IgD-negative memory B cell (primary cell): ENCODE measurements at regions not wholly inside any gene's neighbourhood (a gene's known extent, or its start where the extent isn't known, plus 50 kb on each side); places are given as distances from the start of the nearest gene placed in this dataset.

Experiments
- H3K27ac Mint-ChIP-seq, 3 donors: one replicate each; pipeline ENCODE4 v1.8.0; 2020 to 2022; ENCODE audit warnings: mild to moderate bottlenecking in 3 of 3, mixed read lengths in 3 of 3, moderate library complexity in 1 of 3
- H3K27me3 Mint-ChIP-seq: one replicate; pipeline ENCODE4 v1.8.0; 2021; ENCODE audit warnings: mixed read lengths
- H3K36me3 Mint-ChIP-seq: one replicate; pipeline ENCODE4 v1.8.0; 2020; ENCODE audit warnings: mild to moderate bottlenecking, mixed read lengths
- H3K4me1 Mint-ChIP-seq, 3 donors: one replicate each; pipeline ENCODE4 v1.8.0; 2020 to 2022; ENCODE audit warnings: mixed read lengths in 3 of 3, mild to moderate bottlenecking in 1 of 3
- H3K4me3 Mint-ChIP-seq, 4 donors: one replicate each; pipeline ENCODE4 v1.8.0; 2020 to 2022; ENCODE audit warnings: mild to moderate bottlenecking in 4 of 4, mixed read lengths in 4 of 4, moderate library complexity in 3 of 4
- H3K9me3 Mint-ChIP-seq, 3 donors: one replicate each; pipeline ENCODE4 v1.8.0; 2020 to 2021; ENCODE audit warnings: mixed read lengths in 3 of 3, mild to moderate bottlenecking in 1 of 3

GRCh38 chr1:170318736-170319135 lies 173.0 kb downstream of the NTMT2 start:
- Mint-ChIP-seq H3K4me3 (no peak overlapping the region), H3K27ac (no peak overlapping the region), H3K36me3 (no peaks in the 10 kb centered on the region), H3K27me3 (peaks cover 3% of the 10 kb centered on the region), H3K4me1 (peaks cover 0 to 2% (median 0%) of the 10 kb centered on the region in 3 donors), H3K9me3 (peaks cover 2 to 4% (median 3%) of the 10 kb centered on the region in 3 donors)

DNA sequence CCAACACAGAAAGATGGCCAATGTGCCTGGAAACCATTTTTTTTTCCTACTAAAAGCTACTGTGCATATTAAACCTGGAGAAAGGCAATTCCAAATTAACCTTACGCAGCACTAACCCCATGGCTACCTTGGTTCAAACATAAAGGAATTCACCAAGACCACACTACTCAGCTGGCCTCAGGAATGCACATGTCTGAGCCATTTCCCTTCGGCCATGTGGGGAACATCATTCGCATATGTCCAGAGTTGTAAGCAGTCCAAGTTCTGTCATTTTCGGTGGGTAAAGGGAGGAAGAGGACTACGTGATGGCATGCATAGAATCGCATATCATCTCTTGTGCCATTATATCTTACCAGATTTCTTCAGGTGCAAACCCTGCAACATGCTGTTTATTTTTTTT lies 175.4 kb downstream of the NTMT2 start:
- peaks cover 0 to 2% (median 0%) of the 10 kb centered on the region in 3 donors for H3K4me1 Mint-ChIP-seq
- no peak overlapping the region for H3K4me3 Mint-ChIP-seq
- H3K36me3 Mint-ChIP-seq = no peaks in the 10 kb centered on the region
- H3K27ac Mint-ChIP-seq = no peak overlapping the region
- peaks cover 3% of the 10 kb centered on the region for H3K27me3 Mint-ChIP-seq
- peaks cover 0 to 5% (median 2%) of the 10 kb centered on the region in 3 donors for H3K9me3 Mint-ChIP-seq

DNA sequence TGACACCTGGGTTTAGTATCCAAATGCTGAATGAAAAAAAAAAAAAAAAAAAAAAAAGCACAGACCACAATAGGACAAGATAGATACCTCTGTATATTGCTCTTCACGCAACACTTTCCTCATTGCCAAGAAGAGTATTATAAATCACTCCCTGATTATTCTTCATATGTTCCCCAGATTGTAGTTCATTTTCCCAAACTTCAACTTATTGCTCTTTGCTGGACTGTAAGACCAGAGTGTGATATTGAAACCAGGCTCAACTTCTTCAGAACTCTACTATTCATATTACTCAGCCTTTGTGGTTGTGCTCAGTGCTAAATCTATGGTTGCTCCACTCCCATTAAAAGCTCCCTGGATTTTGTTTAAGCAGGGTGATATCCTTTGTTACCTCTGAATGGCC lies 180.4 kb downstream of the NTMT2 start:
- Mint-ChIP-seq H3K27me3 (no peaks in the 10 kb centered on the region), H3K4me1 (no peaks in the 10 kb centered on the region), H3K9me3 (peaks cover 0 to 5% (median 2%) of the 10 kb centered on the region in 3 donors), H3K4me3 (no peak overlapping the region), H3K27ac (no peak overlapping the region), H3K36me3 (no peaks in the 10 kb centered on the region)

DNA sequence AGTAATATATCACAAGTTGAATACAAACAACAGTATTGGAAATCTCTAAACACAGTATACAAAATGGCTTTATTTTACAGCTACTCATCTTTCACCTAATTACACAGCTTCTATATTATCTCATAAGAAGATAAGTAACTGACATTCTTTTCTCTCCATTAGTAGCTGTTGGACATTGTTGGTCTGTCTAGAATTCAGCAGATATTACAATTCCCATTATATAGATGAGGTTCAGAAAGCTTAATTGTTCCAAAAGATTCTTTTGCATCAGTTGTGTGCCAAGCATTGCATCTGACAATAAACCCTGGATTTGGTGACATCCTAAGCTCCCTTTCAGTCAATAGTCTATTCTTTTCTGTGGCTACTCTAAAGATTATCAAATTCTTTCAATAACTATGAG lies 187.0 kb downstream of the NTMT2 start:
- Mint-ChIP-seq H3K27me3 (no peaks in the 10 kb centered on the region), H3K4me1 (no peaks in the 10 kb centered on the region), H3K36me3 (no peaks in the 10 kb centered on the region), H3K4me3 (no peak overlapping the region), H3K27ac (no peak overlapping the region), H3K9me3 (peaks cover 0 to 4% (median 0%) of the 10 kb centered on the region in 3 donors)

GRCh38 chr1:170337413-170337994 lies 191.7 kb downstream of the NTMT2 start:
- peaks cover 0 to 4% (median 0%) of the 10 kb centered on the region in 3 donors for H3K9me3 Mint-ChIP-seq
- no peak overlapping the region for H3K27ac Mint-ChIP-seq
- no peak overlapping the region for H3K4me3 Mint-ChIP-seq
- peaks cover 1% of the 10 kb centered on the region for H3K27me3 Mint-ChIP-seq
- H3K4me1 Mint-ChIP-seq = no peaks in the 10 kb centered on the region
- H3K36me3 Mint-ChIP-seq = no peaks in the 10 kb centered on the region

GRCh38 chr1:170339534-170339933 lies 192.4 kb upstream of the GORAB start:
- Mint-ChIP-seq H3K27me3 (peaks cover 1% of the 10 kb centered on the region), H3K9me3 (peaks cover 0 to 4% (median 0%) of the 10 kb centered on the region in 3 donors), H3K4me1 (no peaks in the 10 kb centered on the region), H3K36me3 (no peaks in the 10 kb centered on the region), H3K27ac (peak overlapping the region in 1 of 3 donors; percentile 75), H3K4me3 (no peak overlapping the region)

GRCh38 chr1:170340308-170340707 lies 191.7 kb upstream of the GORAB start:
- H3K36me3 Mint-ChIP-seq = no peaks in the 10 kb centered on the region
- peaks cover 1% of the 10 kb centered on the region for H3K27me3 Mint-ChIP-seq
- no peak overlapping the region for H3K27ac Mint-ChIP-seq
- no peaks in the 10 kb centered on the region for H3K4me1 Mint-ChIP-seq
- H3K4me3 Mint-ChIP-seq = no peak overlapping the region
- peaks cover 0 to 4% (median 0%) of the 10 kb centered on the region in 3 donors for H3K9me3 Mint-ChIP-seq

DNA sequence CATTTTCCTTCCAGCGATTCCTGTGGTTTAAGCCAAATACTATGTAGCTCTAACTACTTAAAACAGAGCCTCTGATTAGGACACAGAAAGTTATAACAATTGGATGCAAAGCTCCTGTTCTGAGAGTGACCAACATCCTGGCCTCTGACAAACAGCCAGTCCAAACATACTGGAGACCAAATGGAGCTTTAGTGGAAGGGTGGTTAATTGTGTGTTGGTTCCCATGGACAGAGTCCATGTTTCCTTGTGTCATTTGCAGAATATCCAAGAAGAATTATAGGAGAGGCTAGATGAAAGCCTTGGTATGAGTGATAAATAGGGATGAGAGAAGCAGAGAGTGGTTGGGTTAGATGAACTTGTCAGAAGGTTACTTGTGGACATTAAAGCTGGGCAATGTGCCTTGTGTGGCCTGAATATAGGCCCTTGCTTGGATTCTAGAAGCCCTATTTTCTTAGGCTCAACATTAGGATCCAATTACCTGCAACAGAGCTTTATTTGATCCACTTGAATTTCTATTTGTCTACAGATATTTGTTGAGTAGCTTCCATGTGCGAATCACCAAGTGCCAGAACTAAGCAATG lies 180.5 kb upstream of the GORAB start:
- Mint-ChIP-seq H3K27ac (no peak overlapping the region), H3K4me3 (no peak overlapping the region), H3K4me1 (no peaks in the 10 kb centered on the region), H3K27me3 (peaks cover 2% of the 10 kb centered on the region), H3K9me3 (peaks cover 0 to 1% (median 0%) of the 10 kb centered on the region in 3 donors), H3K36me3 (no peaks in the 10 kb centered on the region)

- Mint-ChIP-seq H3K36me3 (no peaks in the 10 kb centered on the region), H3K4me3 (no peak overlapping the region)
Observed at GRCh38 chr1:170354246-170354645, 177.7 kb upstream of the GORAB start.

DNA sequence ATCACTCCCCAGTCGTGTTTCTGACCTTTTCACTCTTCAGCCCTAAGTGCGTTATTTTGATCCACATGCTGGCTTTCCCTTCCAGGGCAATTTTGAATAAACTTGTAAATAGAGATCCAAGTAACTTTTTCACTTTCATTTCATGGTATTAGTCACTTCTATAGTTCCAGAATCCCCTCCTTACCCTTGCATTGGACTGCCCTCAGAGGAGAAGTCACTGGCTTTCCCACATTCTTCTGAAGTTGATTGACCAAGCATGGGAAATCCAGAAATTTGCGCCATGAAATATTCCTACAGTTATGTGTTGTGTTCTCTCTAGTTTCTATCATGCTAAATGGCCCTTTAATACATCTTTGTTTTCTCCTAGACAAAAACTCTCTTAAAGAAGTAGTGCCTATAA lies 177.3 kb upstream of the GORAB start:
- no peak overlapping the region for H3K4me3 Mint-ChIP-seq
- H3K27ac Mint-ChIP-seq = no peak overlapping the region
- H3K27me3 Mint-ChIP-seq = peaks cover 2% of the 10 kb centered on the region
- H3K36me3 Mint-ChIP-seq = no peaks in the 10 kb centered on the region
- no peaks in the 10 kb centered on the region for H3K4me1 Mint-ChIP-seq
- H3K9me3 Mint-ChIP-seq = peaks cover 2 to 4% (median 4%) of the 10 kb centered on the region in 3 donors

More at GRCh38 chr1:170354246-170354645, 177.7 kb upstream of the GORAB start:
- H3K27me3 Mint-ChIP-seq = peaks cover 2% of the 10 kb centered on the region
- H3K9me3 Mint-ChIP-seq = peaks cover 0 to 4% (median 0%) of the 10 kb centered on the region in 3 donors
- H3K27ac Mint-ChIP-seq = peak overlapping the region in 1 of 3 donors; percentile 26
- no peaks in the 10 kb centered on the region for H3K4me1 Mint-ChIP-seq

- Mint-ChIP-seq H3K36me3 (no peaks in the 10 kb centered on the region), H3K9me3 (peaks cover 2 to 8% (median 7%) of the 10 kb centered on the region in 3 donors), H3K27ac (no peak overlapping the region), H3K27me3 (peaks cover 2% of the 10 kb centered on the region), H3K4me1 (no peaks in the 10 kb centered on the region), H3K4me3 (no peak overlapping the region)
Observed at GRCh38 chr1:170355267-170355801, 176.6 kb upstream of the GORAB start.

- Mint-ChIP-seq H3K4me1 (no peaks in the 10 kb centered on the region), H3K9me3 (peaks cover 2 to 8% (median 7%) of the 10 kb centered on the region in 3 donors), H3K4me3 (no peak overlapping the region), H3K36me3 (no peaks in the 10 kb centered on the region), H3K27me3 (peaks cover 2% of the 10 kb centered on the region), H3K27ac (no peak overlapping the region)
Observed at GRCh38 chr1:170356585-170356984, 175.4 kb upstream of the GORAB start.

GRCh38 chr1:170357750-170358149 lies 174.2 kb upstream of the GORAB start:
- Mint-ChIP-seq H3K27me3 (no peaks in the 10 kb centered on the region), H3K4me1 (no peaks in the 10 kb centered on the region), H3K27ac (no peak overlapping the region), H3K9me3 (peaks cover 4 to 8% (median 5%) of the 10 kb centered on the region in 3 donors), H3K4me3 (no peak overlapping the region), H3K36me3 (no peaks in the 10 kb centered on the region)

- no peaks in the 10 kb centered on the region for H3K4me1 Mint-ChIP-seq
- H3K4me3 Mint-ChIP-seq = no peak overlapping the region
- H3K27ac Mint-ChIP-seq = no peak overlapping the region
- no peaks in the 10 kb centered on the region for H3K36me3 Mint-ChIP-seq
- no peaks in the 10 kb centered on the region for H3K27me3 Mint-ChIP-seq
- H3K9me3 Mint-ChIP-seq = peaks cover 4 to 11% (median 7%) of the 10 kb centered on the region in 3 donors
Observed at GRCh38 chr1:170360601-170361000, 171.4 kb upstream of the GORAB start.

GRCh38 chr1:170365331-170365730 lies 166.6 kb upstream of the GORAB start:
- H3K36me3 Mint-ChIP-seq = no peaks in the 10 kb centered on the region
- no peak overlapping the region for H3K4me3 Mint-ChIP-seq
- no peaks in the 10 kb centered on the region for H3K4me1 Mint-ChIP-seq
- no peak overlapping the region for H3K27ac Mint-ChIP-seq
- no peaks in the 10 kb centered on the region for H3K27me3 Mint-ChIP-seq
- H3K9me3 Mint-ChIP-seq = peaks cover 4 to 12% (median 7%) of the 10 kb centered on the region in 3 donors

GRCh38 chr1:170366980-170367379 lies 165.0 kb upstream of the GORAB start:
- Mint-ChIP-seq H3K4me1 (no peaks in the 10 kb centered on the region), H3K9me3 (peaks cover 4 to 14% (median 7%) of the 10 kb centered on the region in 3 donors), H3K4me3 (no peak overlapping the region), H3K27ac (peak overlapping the region in 1 of 3 donors; percentile 28), H3K27me3 (no peaks in the 10 kb centered on the region), H3K36me3 (no peaks in the 10 kb centered on the region)
